ENCODE measurements at regions not wholly inside any gene's neighbourhood (a gene's known extent, or its start where the extent isn't known, plus 50 kb on each side); places are given as distances from the start of the nearest gene placed in this dataset.

- TF ChIP-seq POLR2A (IDR thresholded peaks at IDR 0.05) (no peak), CTCF (IDR thresholded peaks at IDR 0.05) (no peak)
Observed at GRCh38 chr5:54362434-54362833, 52.1 kb upstream of the ARL15 start.

Measured in heart left ventricle (tissue), 13 donors.